AG09319 (cell line): ENCODE measurements at regions not wholly inside any gene's neighbourhood (a gene's known extent, or its start where the extent isn't known, plus 50 kb on each side); places are given as distances from the start of the nearest gene placed in this dataset.

Experiments
- DNase-seq: peaks from one replicate; pipeline ENCODE4 v3.0.0-alpha.2; 2010; ENCODE audit warnings: low read depth; ENCODE audit errors: extremely low read depth
- CTCF ChIP-seq: IDR thresholded peaks from 2 replicates; pipeline ENCODE4 v1.5.1; 2011; ENCODE audit warnings: low read depth, mild to moderate bottlenecking, inconsistent platforms, low read length, moderate library complexity

DNA sequence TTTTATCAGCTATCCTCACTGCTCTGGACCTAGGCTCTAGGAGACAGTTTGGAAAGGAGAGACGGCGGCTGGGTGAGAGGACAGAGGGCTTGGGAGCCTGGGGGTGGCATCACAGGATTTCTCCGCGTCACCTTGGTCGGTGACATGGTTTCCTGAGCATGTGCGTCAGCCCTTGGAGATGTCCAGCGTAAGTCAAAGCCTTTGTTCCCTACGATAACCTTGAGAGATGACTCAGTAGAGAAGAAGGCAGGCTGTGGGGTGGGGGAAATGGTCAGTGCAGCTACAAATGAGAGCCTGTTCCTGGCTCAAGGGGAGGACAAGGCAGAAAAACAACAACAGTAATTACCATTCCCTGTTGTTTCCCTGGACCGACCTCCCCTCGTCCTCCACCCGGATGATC, 90.2 kb upstream of the TBX3 start:
- DNase-seq = no peak
- no peak for TF ChIP-seq CTCF

- TF ChIP-seq CTCF = no peak
- no peak for DNase-seq
Measured at GRCh38 chr12:114770323-114770722, 86.3 kb upstream of the TBX3 start.

DNA sequence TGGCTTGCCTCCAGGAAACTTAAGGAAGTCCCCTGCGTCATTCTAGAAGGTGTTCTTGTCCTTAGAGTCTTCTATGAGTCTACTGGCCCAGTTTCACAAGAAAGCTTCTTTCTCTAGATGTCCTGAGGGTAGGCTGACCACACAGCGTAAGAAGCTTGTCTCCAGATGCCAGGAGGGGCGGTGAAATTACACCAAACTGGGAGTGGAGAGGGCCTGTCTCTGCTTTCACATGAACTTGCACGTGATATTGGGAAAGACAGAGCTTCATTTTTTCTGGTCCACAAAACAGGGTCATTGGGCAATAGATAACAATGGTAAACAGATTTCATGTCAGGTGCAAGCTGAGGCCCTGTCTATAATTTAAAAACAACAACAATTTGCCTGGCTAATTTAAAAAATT, 85.7 kb upstream of the TBX3 start:
- DNase-seq = peak; percentile 86
- no peak for TF ChIP-seq CTCF

DNA sequence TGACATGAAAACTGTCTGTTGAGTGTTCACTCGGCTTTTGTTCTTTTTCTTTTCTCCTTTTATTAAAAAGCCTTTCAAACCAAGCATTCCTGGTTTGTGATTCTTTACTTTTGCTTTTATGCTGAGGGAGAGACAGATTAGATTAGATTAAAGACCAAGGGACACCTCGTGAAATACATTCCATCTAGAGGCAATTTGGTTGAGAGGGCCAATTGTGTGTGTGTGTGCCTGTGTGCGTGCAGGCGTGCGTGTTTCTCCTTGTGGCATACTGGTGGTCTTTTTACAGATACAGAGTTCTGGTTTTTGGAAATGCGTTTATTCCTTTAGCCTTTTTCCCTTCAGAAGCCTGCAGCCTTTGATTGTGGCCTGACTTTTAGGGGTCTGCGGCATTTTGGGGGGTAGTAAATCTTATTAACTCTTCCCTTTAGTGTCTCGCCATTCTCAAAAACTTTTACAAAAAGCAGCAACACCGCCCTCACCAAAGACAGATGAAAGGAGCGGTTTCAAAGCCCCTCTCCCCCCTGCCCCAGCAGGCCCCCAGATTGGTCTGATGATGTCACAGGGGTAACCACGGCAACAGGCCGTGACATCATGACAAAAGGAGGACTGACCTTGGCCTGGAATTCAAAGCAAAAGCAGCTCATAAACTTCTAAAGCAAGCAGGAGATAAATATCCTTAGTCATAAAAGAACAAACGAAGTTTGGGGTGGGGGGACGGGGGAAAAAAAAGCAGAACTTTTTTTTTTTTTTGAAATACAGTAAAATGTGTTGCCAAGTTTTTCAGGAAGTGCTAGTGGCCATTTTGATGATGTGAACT, 84.1 kb upstream of the TBX3 start:
- no peak for TF ChIP-seq CTCF
- no peak for DNase-seq

- no peak for TF ChIP-seq CTCF
- no peak for DNase-seq
Measured at GRCh38 chr12:114767084-114767760, 83.2 kb upstream of the TBX3 start.

DNA sequence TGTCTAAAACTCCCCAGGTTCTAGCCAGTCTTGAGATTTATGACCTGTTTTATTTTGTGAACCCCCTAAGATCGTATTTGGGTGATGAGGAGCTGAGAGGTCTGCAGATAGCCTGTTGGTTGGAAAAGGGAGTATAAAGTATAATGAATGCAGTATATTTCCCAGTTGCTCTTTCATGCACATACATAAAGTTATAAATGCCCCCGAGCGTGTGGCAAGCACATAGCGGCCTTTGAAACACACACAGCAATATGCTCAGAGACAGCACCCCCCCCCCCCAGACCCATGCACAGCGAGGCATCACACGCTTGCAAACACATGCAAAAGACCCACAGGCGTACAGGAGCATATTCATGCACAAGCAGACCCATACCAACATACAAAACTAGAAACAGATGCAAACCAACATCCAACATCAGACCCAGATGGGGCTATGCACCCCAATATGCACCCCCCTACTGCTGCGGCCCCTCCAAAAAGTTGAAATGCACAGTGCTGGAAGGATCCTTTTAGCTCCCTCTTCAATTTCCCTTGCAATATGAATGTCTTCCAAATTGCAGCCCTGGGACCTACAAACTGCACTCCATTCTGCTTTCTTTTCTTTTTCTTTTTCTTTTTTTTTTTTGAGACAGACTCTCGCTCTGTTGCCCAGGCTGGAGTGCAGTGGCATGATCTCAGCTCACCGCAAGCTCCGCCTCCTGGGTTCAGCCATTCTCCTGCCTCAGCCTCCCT, 82.2 kb upstream of the TBX3 start:
- no peak for TF ChIP-seq CTCF
- DNase-seq = no peak

GRCh38 chr12:114764510-114764909, 80.5 kb upstream of the TBX3 start:
- TF ChIP-seq CTCF = no peak
- no peak for DNase-seq
